ENCODE measurements at regions not wholly inside any gene's neighbourhood (a gene's known extent, or its start where the extent isn't known, plus 50 kb on each side); places are given as distances from the start of the nearest gene placed in this dataset.
"Not testable (repeated sequence)": the region's sequence is repeated elsewhere in the genome, so short reads cannot be mapped to it uniquely, and the experiment has no call there.

DNA sequence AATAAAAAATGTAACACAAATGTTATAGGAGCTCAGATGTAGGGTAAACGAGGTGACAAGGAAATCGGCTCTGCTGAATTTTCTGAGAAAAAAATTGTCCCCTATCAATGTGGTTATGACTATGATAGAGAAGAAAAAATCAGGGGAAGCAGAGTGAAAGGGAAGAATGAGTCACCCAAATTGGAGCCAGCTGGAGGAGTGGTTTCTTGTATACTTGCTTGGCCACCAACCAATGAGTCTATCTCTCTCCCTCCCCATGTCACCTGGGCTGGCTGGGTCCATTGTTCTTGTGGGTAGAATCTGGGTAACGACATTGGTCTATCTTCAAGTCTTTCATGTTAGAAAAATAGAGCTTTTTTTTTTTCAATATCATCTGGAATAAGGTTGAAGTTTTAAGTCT, 196.6 kb upstream of the FLRT2 start:
- DNase-seq: no peak

DNA sequence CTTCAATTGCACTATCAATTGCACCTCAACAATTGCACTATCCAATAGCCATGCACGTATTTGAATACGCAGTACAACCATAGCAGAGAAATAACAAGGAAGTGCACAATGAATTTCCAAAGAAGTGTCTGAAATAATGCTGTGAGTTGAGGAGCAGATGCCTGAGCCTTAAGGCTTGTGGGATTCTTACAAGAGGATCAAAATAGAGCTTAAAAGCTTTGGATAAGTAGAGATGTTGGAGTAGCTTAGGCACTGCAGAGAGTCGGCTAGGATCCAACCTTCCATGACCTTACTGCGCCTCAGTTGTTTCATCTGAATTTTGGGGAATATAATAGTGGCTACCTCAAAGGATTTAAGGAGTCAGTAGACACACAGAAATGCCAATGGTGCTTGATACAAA, 196.1 kb upstream of the FLRT2 start:
- DNase-seq: no peak

DNA sequence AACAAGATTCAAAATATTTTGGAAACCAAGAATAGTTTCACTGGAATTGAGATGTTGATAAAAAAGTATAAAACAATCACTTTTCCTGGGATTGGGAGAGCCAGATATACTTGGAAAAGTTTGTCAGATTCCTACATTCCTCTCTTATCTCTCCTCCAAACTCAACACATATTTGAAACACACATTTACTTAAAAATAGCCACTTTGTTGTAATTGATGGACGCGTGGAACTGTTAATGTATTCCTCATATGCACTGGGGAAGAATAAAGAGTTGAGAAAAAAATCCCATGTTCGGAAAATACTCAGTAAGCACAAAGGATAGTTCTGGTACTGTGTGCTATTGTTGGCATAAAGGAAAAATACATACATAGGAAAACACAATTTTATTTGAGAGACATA, 195.6 kb upstream of the FLRT2 start:
- no peak for DNase-seq

- DNase-seq: no peak
Observed at GRCh38 chr14:85336257-85336656, 193.7 kb upstream of the FLRT2 start.

DNA sequence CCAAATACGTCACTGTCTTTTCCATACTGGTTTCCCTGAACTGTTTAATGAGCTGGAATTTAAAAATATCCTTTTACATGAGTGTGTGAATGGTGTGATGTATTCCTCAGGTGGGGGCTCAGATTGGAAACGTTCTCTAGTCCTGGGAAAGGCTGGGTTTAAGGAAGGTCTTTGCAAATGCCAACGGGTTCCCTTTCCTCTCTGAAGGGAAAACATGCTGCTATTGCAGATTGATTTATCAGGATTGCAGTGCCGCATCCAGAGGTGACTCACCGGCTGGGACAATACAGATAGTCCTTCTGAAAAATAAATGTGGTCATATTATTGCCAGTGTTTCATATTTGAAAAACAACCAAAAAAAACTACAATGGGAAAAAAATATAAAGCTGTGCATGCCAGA, 193.1 kb upstream of the FLRT2 start:
- DNase-seq: no peak

- DNase-seq: no peak
Observed at GRCh38 chr14:85338895-85339294, 191.0 kb upstream of the FLRT2 start.

DNA sequence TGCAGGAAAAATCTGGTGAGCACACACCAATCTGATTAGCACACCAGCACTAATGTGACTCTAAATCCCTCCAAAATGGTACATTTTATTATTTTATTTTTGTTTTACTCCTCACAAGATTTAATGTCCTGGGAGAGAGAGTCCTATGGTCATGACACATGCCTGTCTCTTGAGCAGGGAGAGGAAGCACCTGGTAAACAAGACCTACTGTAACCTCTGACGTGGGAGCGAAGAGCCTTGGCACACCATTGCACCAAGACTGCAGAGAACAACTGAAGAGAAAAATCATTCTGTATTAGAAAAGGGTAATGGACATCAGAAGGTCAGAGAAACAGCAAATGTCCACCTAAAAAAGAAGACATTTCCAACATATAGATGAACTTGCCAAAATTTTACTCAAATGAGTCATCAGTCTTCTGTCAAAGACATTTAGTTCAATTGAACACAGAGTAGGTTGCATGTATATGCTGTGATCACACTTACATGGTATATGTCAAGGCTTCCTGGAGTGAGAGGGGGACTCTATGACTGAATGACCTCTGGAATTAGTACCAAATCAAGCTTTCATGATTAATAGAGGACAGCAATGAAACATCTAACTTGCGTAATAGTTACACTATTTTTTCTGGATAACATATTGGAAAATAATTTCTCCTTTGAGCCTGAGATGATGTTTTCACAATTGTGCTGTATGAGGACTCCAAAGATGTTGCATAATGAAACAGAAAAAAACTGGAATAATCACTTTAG, 186.9 kb upstream of the FLRT2 start:
- DNase-seq: no peak

- DNase-seq: no peak
Observed at GRCh38 chr14:85344171-85344570, 185.8 kb upstream of the FLRT2 start.

DNA sequence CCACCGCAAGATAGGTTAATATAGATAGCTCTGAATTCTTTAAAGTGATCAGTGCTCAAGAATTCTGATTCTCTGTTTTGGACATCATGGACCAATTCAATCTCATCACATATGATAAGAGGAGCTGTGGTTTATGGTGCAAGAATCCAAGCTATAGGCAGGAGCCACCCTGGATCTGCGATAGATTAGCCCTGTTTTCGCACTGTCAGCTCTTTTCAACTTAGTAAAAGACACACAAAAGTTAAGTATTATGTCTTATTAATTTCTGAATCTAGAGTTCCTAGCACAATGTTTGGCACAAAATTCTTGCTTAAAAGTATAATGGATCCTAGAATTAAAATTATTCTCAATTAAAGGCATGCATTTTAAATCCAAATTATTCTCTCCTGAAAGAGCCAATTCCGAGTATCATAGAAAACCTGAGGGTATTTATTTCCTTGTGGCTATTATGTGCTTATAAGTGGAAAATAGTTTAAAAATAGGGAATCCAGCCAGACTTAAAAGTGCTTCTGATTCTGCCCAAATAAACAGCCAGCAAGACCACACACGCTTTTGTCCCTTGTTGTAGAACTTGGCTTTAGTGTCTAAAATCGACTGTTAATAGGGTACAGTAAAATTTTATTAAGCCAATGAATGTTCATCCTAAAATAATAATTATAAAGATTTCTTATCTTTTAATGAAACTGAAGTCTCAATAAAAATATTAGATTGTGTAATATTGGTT, 184.9 kb upstream of the FLRT2 start:
- DNase-seq: no peak

DNA sequence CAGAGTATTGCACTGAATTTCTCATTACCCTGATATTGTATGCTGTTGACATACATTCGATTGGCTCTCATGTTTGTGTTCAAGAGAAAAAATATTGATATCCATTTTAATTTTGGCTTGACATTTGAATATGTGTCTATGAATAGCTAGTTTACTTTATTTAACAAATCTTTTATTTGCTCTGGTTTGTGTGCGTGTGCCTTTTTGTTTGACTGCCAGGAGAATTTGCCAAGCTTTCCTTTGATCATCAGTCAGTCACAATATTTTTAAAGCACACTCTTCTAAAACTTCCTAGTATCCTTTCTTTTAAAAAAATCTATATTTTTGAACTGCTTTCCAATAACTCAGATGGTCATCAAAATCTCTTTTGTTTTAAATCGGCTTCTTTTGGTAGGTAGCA, 179.3 kb upstream of the FLRT2 start:
- no peak for DNase-seq

- DNase-seq: not testable (repeated sequence)
Observed at GRCh38 chr14:85352588-85352987, 177.4 kb upstream of the FLRT2 start.

- no peak for DNase-seq
Observed at GRCh38 chr14:85357120-85357519, 172.8 kb upstream of the FLRT2 start.

DNA sequence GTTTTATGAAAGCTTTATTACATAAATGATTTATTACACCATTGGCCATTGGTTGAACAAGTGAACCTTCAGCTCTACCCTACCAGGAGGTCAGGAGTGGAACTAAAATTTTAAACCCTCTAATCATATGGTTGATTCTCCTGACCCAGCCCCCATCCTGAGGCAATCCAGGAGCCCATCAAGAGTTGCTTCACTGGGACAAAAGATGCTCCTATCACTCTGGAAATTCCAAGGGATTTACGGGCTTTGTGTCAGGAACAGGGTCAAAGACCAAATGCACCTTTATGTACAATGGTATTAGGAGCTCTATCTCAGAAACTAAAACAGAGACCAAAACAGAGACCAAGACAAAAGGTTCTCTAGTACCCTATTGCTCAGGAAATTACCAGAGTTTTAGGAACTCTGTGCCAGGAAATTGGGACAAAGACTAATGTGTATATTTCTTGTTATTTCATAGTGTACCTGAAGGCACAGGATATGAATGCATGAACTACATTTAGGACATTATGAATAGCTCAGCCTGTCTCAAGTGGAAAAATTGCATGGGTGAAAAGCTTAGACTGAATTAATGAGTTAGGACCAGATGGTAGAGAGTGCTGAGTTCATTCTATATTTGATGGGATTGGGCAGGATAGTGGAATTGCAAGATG, 171.7 kb upstream of the FLRT2 start:
- DNase-seq: no peak

- DNase-seq: no peak
Observed at GRCh38 chr14:85359505-85359904, 170.4 kb upstream of the FLRT2 start.

GRCh38 chr14:85363358-85363757, 166.6 kb upstream of the FLRT2 start:
- no peak for DNase-seq

GRCh38 chr14:85366226-85366625, 163.7 kb upstream of the FLRT2 start:
- no peak for DNase-seq

GRCh38 chr14:85380881-85381280, 149.1 kb upstream of the FLRT2 start:
- no peak for DNase-seq

GRCh38 chr14:85382341-85382740, 147.6 kb upstream of the FLRT2 start:
- DNase-seq: no peak

GRCh38 chr14:85387181-85387580, 142.8 kb upstream of the FLRT2 start:
- DNase-seq: no peak

GRCh38 chr14:85390236-85390635, 139.7 kb upstream of the FLRT2 start:
- DNase-seq: no peak

DNA sequence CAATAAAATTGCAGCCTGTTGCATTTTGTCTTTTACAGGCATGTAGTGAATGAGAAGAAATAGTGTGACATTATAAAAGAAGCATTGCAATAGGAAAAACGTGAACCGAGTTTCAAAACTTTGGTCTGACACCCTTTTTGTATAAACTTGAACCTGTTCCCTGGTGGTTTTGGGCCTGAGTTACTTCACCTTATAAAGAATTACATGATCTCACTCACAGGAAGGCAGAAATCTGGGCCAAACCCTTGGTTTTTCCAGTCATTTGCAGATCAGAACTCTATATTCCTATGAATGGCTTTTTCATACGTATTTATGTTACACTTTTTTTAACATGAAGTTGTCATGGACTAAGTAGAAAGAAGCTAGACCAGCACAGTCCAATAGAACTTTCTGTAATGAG, 138.5 kb upstream of the FLRT2 start:
- DNase-seq: no peak

GRCh38 chr14:85391892-85392291, 138.1 kb upstream of the FLRT2 start:
- DNase-seq: no peak

DNA sequence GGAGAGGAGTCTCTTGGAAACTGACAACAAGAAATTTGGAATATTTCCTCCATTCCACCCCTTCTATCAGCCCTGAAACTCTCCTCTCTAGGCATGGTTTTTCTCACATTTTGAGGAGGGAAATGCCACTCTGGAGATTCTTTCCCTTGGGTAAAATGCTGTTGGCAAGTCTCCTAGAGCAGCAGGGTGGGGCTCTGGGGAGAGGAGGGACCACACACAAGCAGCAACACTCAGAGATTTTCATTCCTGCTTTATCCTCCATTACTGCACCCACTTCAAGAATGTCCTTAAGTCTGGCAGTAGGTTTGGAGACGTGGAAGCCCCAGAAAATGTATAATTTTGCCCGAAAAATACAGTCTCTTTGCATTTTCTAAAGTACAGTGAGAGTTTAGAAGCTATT, 130.8 kb upstream of the FLRT2 start:
- no peak for DNase-seq

GRCh38 chr14:85400678-85401077, 129.3 kb upstream of the FLRT2 start:
- DNase-seq: no peak

All from SHP77 (cell line).